ENCODE measurements at regions not wholly inside any gene's neighbourhood (a gene's known extent, or its start where the extent isn't known, plus 50 kb on each side); places are given as distances from the start of the nearest gene placed in this dataset.

DNA sequence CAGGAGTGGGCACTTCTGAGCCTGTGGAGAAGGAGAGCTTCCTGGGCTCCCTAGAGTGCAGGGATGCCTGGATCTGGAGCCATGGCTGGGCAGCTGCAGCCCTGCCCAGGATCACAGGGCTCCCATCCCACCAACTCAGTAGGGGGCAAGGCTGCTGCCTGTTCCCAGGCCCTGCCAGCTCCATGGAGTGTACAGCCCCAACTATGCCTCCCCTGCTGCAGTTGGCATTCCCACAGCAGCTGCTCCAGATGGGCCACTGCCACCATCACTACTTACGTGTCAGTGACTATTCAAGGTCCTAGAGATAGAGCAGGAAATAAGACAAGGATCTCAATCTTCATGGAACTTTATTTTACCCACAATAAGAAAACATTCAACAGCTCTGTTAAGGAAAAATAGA, 107.1 kb upstream of the TNPO1 start (continued):
- no peak for TF ChIP-seq BMI1 (IDR thresholded peaks at IDR 0.05; ENCODE audit: low read length)
- TF ChIP-seq, protein P1, sequence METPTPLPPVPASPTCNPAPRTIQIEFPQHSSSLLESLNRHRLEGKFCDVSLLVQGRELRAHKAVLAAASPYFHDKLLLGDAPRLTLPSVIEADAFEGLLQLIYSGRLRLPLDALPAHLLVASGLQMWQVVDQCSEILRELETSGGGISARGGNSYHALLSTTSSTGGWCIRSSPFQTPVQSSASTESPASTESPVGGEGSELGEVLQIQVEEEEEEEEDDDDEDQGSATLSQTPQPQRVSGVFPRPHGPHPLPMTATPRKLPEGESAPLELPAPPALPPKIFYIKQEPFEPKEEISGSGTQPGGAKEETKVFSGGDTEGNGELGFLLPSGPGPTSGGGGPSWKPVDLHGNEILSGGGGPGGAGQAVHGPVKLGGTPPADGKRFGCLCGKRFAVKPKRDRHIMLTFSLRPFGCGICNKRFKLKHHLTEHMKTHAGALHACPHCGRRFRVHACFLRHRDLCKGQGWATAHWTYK (CRISPR knock-in tag; IDR thresholded peaks at IDR 0.05) = no peak
- TF ChIP-seq, protein P2, sequence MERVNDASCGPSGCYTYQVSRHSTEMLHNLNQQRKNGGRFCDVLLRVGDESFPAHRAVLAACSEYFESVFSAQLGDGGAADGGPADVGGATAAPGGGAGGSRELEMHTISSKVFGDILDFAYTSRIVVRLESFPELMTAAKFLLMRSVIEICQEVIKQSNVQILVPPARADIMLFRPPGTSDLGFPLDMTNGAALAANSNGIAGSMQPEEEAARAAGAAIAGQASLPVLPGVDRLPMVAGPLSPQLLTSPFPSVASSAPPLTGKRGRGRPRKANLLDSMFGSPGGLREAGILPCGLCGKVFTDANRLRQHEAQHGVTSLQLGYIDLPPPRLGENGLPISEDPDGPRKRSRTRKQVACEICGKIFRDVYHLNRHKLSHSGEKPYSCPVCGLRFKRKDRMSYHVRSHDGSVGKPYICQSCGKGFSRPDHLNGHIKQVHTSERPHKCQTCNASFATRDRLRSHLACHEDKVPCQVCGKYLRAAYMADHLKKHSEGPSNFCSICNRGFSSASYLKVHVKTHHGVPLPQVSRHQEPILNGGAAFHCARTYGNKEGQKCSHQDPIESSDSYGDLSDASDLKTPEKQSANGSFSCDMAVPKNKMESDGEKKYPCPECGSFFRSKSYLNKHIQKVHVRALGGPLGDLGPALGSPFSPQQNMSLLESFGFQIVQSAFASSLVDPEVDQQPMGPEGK (CRISPR knock-in tag; IDR thresholded peaks at IDR 0.05; ENCODE audit: borderline replicate concordance) = no peak
- no peak for TF ChIP-seq ZNF217 (CRISPR knock-in tag; IDR thresholded peaks at IDR 0.05)
- TF ChIP-seq NR2C1 (IDR thresholded peaks at IDR 0.05) = no peak
- TF ChIP-seq NR2C1 (tag; IDR thresholded peaks at IDR 0.05) = no peak
- no peak for TF ChIP-seq KLF16 (IDR thresholded peaks at IDR 0.05)
- TF ChIP-seq ZNF354B (CRISPR knock-in tag; IDR thresholded peaks at IDR 0.05) = no peak
- no peak for TF ChIP-seq GABPB1 (CRISPR knock-in tag; IDR thresholded peaks at IDR 0.05)
- TF ChIP-seq ZNF263 (CRISPR knock-in tag; IDR thresholded peaks at IDR 0.05; ENCODE audit: borderline replicate concordance) = no peak

- H3K9me1 ChIP-seq (ENCODE audit: control insufficient read depth, insufficient read depth, low read length) = no peaks in the 10 kb centered on the region
- in situ Hi-C loops (cut with MboI) = no loop called here
- no peak overlapping the region for H3K4me3 ChIP-seq
- FAIRE-seq (no peak), ATAC-seq (no peak), DNase-seq (ENCODE audit: extremely low read depth in 1 of 4, low spot score in 3 of 4) (no peak)
- H3K79me2 ChIP-seq (ENCODE audit: control insufficient read depth, insufficient read depth, low read length) = no peaks in the 10 kb centered on the region
- peaks cover 2 to 18% of the 10 kb centered on the region in 2 experiments; a peak in 2 of 5 replicates for H3K27me3 ChIP-seq (ENCODE audit: control insufficient read depth in 2 of 2, insufficient read depth in 2 of 2, low read length in 2 of 2)
- no peaks in the 10 kb centered on the region; a peak in 1 of 5 replicates for H3K4me1 ChIP-seq (replicated peaks in 1 of 2; ENCODE audit: control insufficient read depth in 2 of 2, insufficient read depth in 2 of 2, low read length in 2 of 2)
- H3K9me3 ChIP-seq (replicated peaks; ENCODE audit: control insufficient read depth, insufficient read depth, low read depth, low read length) = no peaks in the 10 kb centered on the region
- no peaks in the 10 kb centered on the region for H3K36me3 ChIP-seq (ENCODE audit: control insufficient read depth, insufficient read depth, low read length)
- no peak overlapping the region for H3K4me2 ChIP-seq (ENCODE audit: insufficient read depth, low read length)
- no peak overlapping the region for H3K27ac ChIP-seq (ENCODE audit: extremely low read depth, low read depth, low read length)
- no TSS peak for BruUV-seq (replicated peaks)
- no peak overlapping the region for H2AFZ ChIP-seq (ENCODE audit: low read depth, low read length)
- intact Hi-C loops (cut with micrococcal nuclease) = no loop called here
- no peaks in the 10 kb centered on the region for H4K20me1 ChIP-seq (replicated peaks; ENCODE audit: control insufficient read depth, insufficient read depth, low read length)
- ChIA-PET POLR2A (no interaction called here), CTCF (ENCODE audit: low intra/inter-chr PET ratio) (no interaction called here)
- H3K9ac ChIP-seq (ENCODE audit: insufficient read depth in 1 of 2, low read depth in 2 of 2, low read length in 2 of 2) = no peak overlapping the region
- WGBS (ENCODE audit: insufficient coverage, low coverage, missing lambda C conversion rate) = 0% methylated on average over 1 of the region's 1 CpG
- TF ChIP-seq, protein P3, sequence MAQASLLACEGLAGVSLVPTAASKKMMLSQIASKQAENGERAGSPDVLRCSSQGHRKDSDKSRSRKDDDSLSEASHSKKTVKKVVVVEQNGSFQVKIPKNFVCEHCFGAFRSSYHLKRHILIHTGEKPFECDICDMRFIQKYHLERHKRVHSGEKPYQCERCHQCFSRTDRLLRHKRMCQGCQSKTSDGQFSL (CRISPR knock-in tag; IDR thresholded peaks at IDR 0.05) = no peak
- TF ChIP-seq, protein P3 (tag; IDR thresholded peaks at IDR 0.05) = no peak
- TF ChIP-seq RREB1 (CRISPR knock-in tag; IDR thresholded peaks at IDR 0.05) (no peak), ZNF830 (CRISPR knock-in tag; IDR thresholded peaks at IDR 0.05) (no peak)
Measured at GRCh38 chr5:72705178-72705577, 111.3 kb upstream of the TNPO1 start.
